ENCODE measurements at regions not wholly inside any gene's neighbourhood (a gene's known extent, or its start where the extent isn't known, plus 50 kb on each side); places are given as distances from the start of the nearest gene placed in this dataset.

GRCh38 chr20:19021406-19022117 lies 190.9 kb upstream of the SLC24A3 start:
- TF ChIP-seq POLR2AphosphoS5 (IDR thresholded peaks at IDR 0.05; ENCODE audit: borderline replicate concordance, low read depth, low read length) = no peak
- TF ChIP-seq EZH2 (IDR thresholded peaks at IDR 0.05) = no peak
- TF ChIP-seq FOXP2 (optimal IDR thresholded peaks at IDR 0.05; ENCODE audit: control extremely low read depth, extremely low read length, insufficient read depth) = no peak
